Stimulated activated CD4-positive, alpha-beta T cell treated with anti-CD3 and anti-CD28 coated beads, TNF-alpha, amount 100 ng/mL, for 4 hours (primary cell): ENCODE measurements at regions not wholly inside any gene's neighbourhood (a gene's known extent, or its start where the extent isn't known, plus 50 kb on each side); places are given as distances from the start of the nearest gene placed in this dataset.
A peak's percentile ranks its signal among the peaks of the same experiment; 100 is the strongest.

ENCODE experiments used
- DNase-seq, 3 experiments: peaks; one replicate each; pipeline ENCODE4 v3.0.0-alpha.2; 2020; ENCODE audit warnings: low read depth in 3 of 3

DNA sequence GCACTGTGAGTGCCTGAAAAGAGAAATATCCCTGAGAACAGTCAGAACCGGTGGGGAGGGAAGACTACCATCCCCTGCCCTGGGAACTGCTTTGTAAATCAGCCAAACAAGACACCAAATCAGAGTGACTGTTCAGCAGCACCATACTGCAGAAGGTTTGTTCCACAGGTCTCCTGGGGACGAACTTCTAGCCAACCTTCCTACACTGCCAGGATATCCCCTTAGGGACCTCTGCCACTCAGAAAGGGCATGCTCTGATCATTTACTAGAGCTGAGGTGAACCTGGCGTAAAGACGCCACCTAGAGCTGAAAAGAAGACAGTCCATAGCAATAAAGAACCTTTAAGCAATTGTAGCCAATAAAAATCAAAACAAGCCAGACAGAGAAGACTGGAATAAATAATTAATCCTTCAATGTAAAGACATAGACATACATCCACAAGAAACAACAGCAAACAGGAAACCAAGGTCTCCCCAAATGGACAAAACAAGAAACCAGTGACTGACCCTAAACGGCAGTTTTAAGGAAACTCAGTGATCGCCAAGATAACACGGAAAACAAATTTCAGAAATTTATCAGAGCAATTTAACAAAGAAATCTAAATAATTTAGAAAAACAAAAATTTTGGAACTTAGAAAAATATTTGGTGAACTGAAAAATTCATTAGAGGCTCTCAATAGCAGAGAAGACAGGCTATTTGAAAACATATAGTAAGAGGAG is 228.1 kb upstream of the AMIGO2 start:
- peak in 2 of 3 experiments; percentile 21 to 38 for DNase-seq

GRCh38 chr12:47306773-47307679 is 227.3 kb upstream of the AMIGO2 start:
- DNase-seq = peak; percentile 42 to 69 (median 64)

- DNase-seq = no peak
These were observed 226.4 kb upstream of the AMIGO2 start for GRCh38 chr12:47306130-47306529.

GRCh38 chr12:47305464-47305863 is 225.7 kb upstream of the AMIGO2 start:
- no peak for DNase-seq

DNA sequence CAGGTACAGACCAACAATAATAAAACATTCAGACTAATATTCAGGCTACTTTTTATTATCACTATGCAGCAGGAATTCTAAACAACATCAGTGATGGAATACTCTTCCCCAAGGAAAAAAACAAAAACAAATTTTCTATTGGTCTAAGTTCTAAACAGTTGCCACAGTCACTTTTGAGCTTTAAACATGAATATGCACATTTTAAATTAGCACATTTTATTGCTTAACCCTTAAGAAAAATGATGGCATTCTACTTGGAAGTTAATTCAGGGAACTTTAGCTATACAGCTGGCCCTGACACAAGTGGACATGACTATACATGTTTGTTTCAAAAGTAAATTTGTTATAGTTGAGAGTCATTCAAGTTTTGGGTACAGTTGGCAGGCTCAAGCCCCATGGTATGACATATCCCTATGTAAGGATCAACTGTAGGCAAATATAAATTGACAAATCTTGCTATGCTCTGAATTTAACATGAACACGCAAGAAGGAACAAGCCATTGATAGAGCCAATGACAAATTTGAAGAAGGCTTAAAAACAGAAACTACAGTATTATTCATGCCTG is 224.3 kb upstream of the AMIGO2 start:
- DNase-seq = no peak

DNA sequence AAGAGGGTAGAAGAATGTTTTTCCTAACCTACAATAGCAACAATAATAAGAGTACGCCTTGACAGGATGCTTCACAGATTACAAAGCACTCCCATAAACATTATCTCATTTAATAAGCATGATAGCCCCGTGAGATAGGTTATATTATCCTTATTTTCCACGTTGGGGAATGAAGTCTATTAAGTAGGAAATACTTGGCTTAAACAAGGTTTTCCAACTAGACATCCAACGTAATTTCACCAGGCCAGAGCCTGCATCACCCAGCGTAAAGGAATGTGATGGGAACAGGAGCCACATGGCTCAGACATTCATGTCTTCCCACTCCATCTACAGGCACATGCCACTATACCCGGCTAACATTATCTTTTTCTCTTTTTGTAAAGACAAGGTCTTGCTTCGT is 223.4 kb upstream of the AMIGO2 start:
- no peak for DNase-seq

DNA sequence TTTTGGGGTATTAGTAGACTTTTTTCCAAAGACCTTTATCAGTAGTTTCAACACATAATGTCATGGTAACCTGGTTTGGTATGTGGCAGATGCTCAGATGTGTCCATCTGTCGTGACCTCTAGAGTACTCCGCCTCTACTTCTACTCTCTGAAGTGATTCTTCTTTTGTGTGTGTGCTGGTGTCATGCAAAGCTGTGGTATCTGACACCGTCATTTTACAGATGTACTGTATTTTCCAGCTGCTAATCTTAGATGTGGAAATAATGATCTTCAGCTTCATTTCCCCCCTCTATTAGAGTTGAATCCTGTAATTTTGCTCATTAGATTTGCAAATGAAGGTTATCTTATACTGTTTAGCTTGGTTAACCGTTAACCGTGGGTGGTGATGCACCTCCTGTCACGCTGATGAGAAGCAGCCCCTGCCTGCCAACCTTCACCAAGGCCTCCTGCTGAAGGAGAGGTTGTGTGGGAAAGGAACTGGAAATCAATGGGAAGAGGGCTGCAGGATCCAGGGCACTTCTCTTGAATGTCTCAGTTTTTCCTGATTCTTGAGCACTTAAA is 222.4 kb upstream of the AMIGO2 start:
- DNase-seq = no peak

GRCh38 chr12:47299586-47299985 is 219.8 kb upstream of the AMIGO2 start:
- DNase-seq = no peak

DNA sequence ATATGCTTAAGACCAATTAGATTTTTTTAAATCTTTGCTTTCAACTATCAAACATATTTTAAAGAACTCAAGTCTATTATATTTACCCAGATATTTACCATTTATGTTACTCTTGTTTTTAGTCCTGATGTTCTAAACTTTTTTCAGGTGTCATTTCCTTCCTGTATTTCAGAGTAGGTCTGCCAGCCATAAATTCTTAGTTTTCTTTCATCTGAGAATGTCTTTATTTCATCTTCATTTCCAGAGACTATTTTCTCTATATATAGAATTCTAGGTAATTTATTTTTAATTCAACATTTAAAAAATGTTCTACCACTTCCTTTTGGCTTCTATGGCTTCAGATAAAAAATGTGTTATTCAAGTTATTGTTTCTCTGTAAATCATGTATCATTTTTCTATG is 218.2 kb upstream of the AMIGO2 start:
- no peak for DNase-seq

DNA sequence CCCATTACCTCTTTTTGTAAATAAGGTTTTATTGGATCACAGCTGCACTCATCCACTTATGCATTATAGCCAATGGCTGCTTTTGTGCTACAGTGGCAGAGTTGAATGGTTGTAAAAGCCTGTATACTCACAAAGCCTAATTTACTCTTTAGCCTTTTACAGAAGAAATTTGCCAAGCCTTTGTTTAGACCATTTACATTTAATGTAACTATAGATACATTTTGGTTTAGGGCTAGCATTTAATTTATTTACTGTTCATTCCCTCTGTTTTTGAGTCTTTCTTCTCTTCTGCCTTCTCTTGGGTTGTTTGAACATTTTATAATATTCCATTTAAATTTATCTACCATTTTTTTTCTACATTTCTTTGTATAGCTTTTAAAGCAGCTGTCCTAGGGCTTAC is 217.1 kb upstream of the AMIGO2 start:
- DNase-seq = no peak

DNA sequence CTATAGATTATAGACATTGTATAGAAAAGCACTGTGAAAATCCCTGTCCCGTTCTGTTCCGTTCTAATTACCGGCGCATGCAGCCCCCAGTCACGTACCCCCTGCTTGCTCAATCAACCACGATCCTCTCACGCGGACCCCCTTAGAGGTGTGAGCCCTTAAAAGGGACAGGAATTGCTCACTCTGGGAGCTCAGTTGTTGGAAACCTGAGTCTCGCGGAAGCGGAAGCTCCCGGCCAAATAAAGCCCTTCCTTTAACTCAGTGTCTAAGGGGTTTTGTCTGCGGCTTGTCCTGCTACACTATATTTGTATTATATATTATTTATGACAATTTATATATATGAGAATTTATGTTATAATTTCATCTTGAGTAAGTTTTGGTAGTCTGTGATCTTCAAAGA is 213.6 kb upstream of the AMIGO2 start:
- no peak for DNase-seq

DNA sequence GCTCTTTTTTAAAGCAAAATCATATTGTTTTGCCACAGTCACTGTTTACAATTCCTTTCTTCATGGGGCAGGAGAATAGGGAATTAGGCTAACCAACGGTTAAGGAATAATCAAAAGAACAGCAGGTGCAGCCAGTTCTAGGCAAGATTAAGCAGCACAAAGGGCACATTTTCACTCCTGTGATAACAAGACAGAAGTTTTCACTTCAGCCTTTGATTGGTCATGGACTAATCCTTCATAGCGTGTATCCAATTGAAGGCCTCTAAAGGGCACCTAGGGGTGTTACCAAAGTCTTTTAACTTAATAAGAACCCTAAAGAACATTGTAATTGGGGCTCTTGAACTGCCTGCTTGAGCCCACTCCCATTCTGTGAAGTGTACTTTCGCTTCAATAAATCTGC is 206.9 kb upstream of the AMIGO2 start:
- no peak for DNase-seq
